Right lobe of liver (tissue), 4 donors: ENCODE measurements at regions not wholly inside any gene's neighbourhood (a gene's known extent, or its start where the extent isn't known, plus 50 kb on each side); places are given as distances from the start of the nearest gene placed in this dataset.

Experiments used
- CTCF ChIP-seq, 4 donors: fragments of 200-600 bp in 3 of 4; fragments of 450-650 bp in 1 of 4; IDR thresholded peaks; one replicate each; pipeline versions ENCODE4 v1.5.1 to v1.8.0; 2016 to 2022; ENCODE audit warnings: antibody characterized with exemption in 4 of 4, mild to moderate bottlenecking in 2 of 4
- POLR2A ChIP-seq: fragments of 450-650 bp; IDR thresholded peaks from one replicate; pipeline ENCODE4 v1.6.1; 2017; ENCODE audit warnings: antibody characterized with exemption, mild to moderate bottlenecking
- donor health status: DM: no; HTN: no; CAD: no.
- donor health status: DM: no; HTN: no; CAD: no.
- donor health status: DM: no; HTN: yes; CAD: no.

GRCh38 chr18:27746241-27746640 lies 430.7 kb downstream of the CDH2 start:
- no peak for TF ChIP-seq CTCF (IDR thresholded peaks at IDR 0.05)
- no peak for TF ChIP-seq POLR2A
